Chondrocyte (in vitro differentiated cells): ENCODE measurements at regions not wholly inside any gene's neighbourhood (a gene's known extent, or its start where the extent isn't known, plus 50 kb on each side); places are given as distances from the start of the nearest gene placed in this dataset.

Source experiments
- DNase-seq: peaks from one replicate; pipeline ENCODE4 v3.0.0; 2021; ENCODE audit warnings: mixed read lengths, low spot score
- H3K27ac Mint-ChIP-seq: one replicate; pipeline ENCODE4 v1.8.0; 2021; ENCODE audit warnings: mild to moderate bottlenecking, moderate library complexity, mixed read lengths; ENCODE audit not compliant: unreplicated experiment
- H3K27me3 Mint-ChIP-seq: 2 replicates; pipeline ENCODE4 v1.8.0; 2021; ENCODE audit warnings: low read depth, mixed read lengths
- H3K36me3 Mint-ChIP-seq: 2 replicates; pipeline ENCODE4 v1.8.0; 2021; ENCODE audit warnings: low read depth, mixed read lengths
- H3K4me1 Mint-ChIP-seq: 2 replicates; pipeline ENCODE4 v1.8.0; 2021; ENCODE audit warnings: low read depth, mild to moderate bottlenecking, mixed read lengths
- H3K4me3 Mint-ChIP-seq: one replicate; pipeline ENCODE4 v1.8.0; 2021; ENCODE audit warnings: mild to moderate bottlenecking, moderate library complexity, mixed read lengths; ENCODE audit not compliant: unreplicated experiment
- H3K9me3 Mint-ChIP-seq: 2 replicates; pipeline ENCODE4 v1.8.0; 2021; ENCODE audit warnings: low read depth, mixed read lengths
- CTCF ChIP-seq: fragments of 200-600 bp; sonication (generic); IDR thresholded peaks from 2 replicates; pipeline ENCODE4 v1.5.0; 2021; ENCODE audit warnings: antibody characterized with exemption, mild to moderate bottlenecking, moderate library complexity

- Mint-ChIP-seq H3K27ac (no peak overlapping the region), H3K36me3 (peaks cover 2% of the 10 kb centered on the region), H3K4me3 (no peak overlapping the region), H3K27me3 (peaks cover 69% of the 10 kb centered on the region), H3K4me1 (no peaks in the 10 kb centered on the region), H3K9me3 (peaks cover 8% of the 10 kb centered on the region)
- TF ChIP-seq CTCF: no peak
- no peak for DNase-seq
These were observed 50.8 kb upstream of the BTRC start for GRCh38 chr10:101303087-101303703.
